NCI-H2107 (cell line): ENCODE measurements at regions not wholly inside any gene's neighbourhood (a gene's known extent, or its start where the extent isn't known, plus 50 kb on each side); places are given as distances from the start of the nearest gene placed in this dataset.

ENCODE experiments used
- DNase-seq: peaks from one replicate; lab custom pipeline; 2025; lab: John Stamatoyannopoulos, UW

DNA sequence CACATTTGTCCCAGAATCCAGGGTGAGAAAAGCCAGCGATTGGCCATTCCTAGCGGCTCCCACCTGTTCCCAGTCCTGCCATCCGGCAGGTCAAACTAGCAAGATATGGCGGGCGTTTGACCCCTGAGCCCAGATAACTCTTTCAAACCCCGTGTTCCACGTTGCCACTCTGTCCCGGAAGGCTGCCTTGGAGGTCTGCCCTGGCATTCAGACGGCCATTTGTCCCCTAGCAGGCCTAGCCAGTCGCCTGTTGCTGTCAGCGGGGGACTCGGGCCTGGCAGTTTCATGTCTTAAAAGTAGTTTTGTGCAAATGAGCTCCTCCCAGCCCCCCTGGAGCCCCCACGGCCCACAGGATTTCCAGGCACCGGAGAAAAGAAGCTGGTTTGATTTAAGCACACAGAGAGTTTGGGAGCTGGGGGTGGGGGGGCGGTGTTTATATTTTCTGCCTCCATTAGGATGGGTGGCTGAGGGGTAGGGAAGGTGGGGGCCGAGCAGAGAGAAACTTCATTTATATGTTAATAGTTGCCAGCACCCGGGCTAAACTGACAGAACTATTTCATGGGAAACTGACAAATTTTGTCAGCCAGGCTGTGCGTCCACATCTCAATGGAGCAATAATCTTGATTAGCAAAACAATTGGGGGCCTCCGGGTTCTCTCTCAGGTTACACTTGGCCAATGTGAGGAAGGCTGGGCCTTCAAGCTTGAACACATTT is 240.9 kb upstream of the SALL1 start:
- DNase-seq, result no peak

- no peak for DNase-seq
Observed at GRCh38 chr16:51390877-51391276, 239.8 kb upstream of the SALL1 start.

- no peak for DNase-seq
Observed at GRCh38 chr16:51389881-51390280, 238.8 kb upstream of the SALL1 start.

DNA sequence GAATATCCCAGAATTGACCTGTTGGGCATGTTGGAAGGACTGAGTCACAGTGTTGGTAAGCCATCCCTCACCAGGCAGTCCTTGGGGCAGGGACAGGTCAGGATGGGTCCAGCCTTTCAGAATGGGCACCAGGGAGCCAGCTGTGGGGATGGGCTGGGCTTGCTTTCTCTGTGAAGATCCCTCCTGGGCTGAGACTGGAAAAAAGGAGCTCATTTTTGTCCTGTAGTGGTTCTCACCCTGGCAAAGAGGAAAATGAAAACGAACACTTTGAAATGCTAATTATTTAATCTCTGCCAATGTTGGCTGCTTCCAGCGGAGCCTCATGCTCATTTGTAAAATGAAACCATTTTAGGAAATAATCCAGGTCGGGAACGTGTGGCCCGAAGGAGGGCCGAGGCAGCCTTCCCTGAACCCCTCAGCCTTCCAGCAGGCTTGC is 237.5 kb upstream of the SALL1 start:
- no peak for DNase-seq

DNA sequence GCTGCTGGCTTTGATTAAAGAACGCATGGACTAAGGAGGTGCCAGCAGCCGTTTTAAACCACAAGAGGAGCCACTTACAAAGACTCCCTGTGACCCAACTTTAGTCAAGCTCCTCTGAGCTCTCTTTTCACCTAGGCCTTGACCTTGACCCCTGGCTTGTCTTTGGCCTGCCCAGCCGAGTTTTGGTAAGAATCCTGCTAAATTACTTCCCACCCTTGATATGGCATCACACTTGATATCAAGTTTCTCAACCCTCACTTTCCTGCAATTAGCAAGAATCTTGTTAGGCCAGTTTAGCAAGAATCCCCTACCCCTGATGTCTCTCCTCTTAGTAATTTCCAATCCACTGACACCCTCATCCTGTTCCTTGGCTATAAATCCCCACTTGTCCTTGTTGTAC is 232.8 kb upstream of the SALL1 start:
- DNase-seq, result no peak

- no peak for DNase-seq
Observed at GRCh38 chr16:51382940-51383339, 231.9 kb upstream of the SALL1 start.

DNA sequence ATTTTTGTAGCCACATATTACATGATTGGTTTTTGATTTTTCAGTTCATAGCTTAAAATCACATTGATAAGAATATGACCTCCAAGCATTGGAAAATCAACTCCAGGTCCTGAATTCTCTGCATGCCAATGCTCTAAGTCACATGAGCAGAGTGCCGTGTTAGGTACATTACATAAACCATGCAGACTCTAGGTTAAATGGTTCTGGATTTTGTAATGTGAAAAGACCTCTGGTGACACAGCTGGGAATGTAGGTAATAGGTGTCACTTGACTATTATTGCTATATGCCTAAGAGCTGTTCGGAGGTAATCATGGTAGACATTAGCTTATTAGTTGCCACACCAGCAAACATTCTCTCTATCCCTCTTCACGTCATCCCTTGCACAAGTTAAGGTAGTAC is 231.1 kb upstream of the SALL1 start:
- no peak for DNase-seq

DNA sequence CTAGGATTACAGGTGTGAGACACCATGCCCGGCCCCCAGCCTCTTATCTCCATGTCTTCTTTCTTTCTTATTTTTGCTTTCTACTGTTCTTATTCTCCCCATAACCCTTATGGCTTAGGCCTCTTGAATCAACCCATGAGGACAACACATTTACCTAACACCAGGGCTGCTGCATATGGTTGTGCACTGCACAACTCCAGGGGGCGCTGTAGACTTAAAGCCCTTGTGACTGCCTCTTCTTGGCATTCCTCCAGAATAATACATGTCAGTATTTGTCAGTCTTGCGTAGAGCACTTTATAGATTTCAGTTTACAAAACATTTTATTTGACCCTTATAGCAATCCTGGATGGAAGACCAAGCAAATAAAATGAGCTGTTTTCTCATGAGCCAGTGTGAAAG is 225.0 kb upstream of the SALL1 start:
- no peak for DNase-seq

GRCh38 chr16:51374790-51375189 is 223.7 kb upstream of the SALL1 start:
- no peak for DNase-seq

GRCh38 chr16:51374346-51374745 is 223.3 kb upstream of the SALL1 start:
- no peak for DNase-seq

- DNase-seq, result no peak
Observed at GRCh38 chr16:51365715-51366114, 214.6 kb upstream of the SALL1 start.

- DNase-seq, result peak; percentile 51
Observed at GRCh38 chr16:51359141-51359955, 208.3 kb upstream of the SALL1 start.

DNA sequence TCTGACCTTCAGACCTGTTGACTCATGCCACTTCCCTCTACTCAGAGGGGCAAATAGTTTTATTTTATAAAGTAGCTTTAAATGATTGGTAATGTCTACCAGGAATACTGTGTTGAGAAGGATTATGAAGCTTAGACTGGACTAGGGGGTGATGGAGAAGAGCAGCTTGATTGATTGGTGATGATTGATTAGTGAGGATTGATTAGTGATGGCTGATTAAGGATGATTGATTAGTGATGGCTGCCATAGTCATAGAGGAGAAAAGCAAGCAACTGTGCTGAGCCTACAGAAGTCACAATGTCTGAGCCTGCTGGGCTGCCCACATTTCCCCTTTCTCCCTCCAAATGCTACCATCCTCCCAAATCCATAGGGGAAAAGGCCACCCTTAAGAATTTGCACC is 206.8 kb upstream of the SALL1 start:
- DNase-seq, result no peak

GRCh38 chr16:51355875-51356274 is 204.8 kb upstream of the SALL1 start:
- DNase-seq, result no peak

DNA sequence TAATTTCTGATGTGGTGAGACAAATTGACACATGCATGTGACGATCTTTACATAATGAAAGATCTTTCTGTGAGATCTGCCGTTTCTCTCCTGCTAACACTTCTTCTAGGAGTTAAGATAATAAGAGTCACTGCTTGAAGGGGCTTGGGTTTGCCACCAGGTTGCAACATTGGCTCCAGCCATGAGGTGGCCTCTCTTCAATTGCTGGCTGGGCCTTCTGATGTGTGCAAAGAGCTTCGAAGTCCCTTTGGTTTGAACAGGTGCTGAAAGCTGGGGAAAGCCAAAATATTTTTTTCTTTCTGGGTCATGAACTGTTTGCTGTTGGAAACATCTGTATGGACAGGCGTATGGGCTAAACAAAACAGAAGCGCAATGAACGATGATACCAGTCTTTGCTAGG is 204.1 kb upstream of the SALL1 start:
- DNase-seq, result no peak

DNA sequence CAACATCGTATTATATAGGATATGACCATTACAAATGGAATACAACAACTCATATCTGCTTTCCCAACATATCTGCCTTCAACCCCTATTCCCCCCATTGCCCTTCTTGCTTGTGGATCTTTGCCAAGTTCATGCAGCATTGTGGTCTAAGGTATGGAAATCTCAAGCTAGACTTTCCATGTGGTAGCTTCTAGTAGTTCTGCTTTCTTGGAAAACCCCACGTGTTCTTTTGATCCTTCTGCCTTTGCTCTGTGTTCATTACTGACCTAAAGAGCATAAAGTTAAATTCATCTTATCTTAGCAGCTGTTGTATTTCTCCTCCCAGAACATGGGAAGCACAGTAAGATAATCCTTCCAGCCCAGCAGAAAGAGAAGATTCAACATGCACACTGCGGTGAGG is 202.0 kb upstream of the SALL1 start:
- no peak for DNase-seq

- no peak for DNase-seq
Observed at GRCh38 chr16:51349626-51350025, 198.6 kb upstream of the SALL1 start.

- DNase-seq, result no peak
Observed at GRCh38 chr16:51343411-51343810, 192.3 kb upstream of the SALL1 start.

DNA sequence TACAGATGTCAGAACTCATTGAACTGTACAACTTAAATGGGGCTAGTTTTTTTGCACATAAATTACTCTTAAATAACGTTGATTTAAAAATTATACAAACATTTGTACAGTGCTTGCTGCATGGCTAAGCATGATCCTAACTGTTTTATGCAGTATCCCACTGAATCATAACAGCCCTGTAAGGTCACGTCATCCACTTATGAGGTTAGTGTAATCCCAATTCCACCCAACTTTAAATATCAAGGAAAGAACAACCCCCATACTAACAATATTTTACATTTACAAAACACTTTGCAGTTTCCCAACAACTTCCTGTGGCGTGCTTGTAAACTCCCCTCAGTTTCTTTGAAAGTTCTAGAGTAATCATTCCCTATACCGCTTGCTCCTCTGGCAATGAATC is 190.1 kb upstream of the SALL1 start:
- DNase-seq, result no peak

DNA sequence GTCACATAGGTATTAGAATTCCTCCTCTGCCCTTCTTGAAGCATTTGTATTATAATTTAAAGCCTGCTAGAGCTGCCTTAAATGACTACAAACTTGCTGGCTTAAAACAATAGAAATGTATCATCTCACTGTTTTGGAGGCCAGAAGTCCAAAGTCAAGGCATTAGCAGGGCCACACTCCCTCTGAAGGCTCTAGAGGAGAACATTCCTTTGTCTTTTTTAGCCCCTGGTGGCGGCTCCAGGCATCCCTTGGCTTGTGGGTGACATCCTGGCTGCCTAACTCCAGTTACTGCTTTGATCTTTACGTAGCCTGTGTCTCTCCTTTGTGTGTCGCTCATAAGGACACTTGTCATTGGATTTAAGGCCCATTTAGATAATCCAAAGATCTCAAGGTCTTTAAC is 186.6 kb upstream of the SALL1 start:
- DNase-seq, result no peak

- DNase-seq, result no peak
Observed at GRCh38 chr16:51328733-51329132, 177.7 kb upstream of the SALL1 start.

GRCh38 chr16:51327001-51327400 is 175.9 kb upstream of the SALL1 start:
- DNase-seq, result no peak

DNA sequence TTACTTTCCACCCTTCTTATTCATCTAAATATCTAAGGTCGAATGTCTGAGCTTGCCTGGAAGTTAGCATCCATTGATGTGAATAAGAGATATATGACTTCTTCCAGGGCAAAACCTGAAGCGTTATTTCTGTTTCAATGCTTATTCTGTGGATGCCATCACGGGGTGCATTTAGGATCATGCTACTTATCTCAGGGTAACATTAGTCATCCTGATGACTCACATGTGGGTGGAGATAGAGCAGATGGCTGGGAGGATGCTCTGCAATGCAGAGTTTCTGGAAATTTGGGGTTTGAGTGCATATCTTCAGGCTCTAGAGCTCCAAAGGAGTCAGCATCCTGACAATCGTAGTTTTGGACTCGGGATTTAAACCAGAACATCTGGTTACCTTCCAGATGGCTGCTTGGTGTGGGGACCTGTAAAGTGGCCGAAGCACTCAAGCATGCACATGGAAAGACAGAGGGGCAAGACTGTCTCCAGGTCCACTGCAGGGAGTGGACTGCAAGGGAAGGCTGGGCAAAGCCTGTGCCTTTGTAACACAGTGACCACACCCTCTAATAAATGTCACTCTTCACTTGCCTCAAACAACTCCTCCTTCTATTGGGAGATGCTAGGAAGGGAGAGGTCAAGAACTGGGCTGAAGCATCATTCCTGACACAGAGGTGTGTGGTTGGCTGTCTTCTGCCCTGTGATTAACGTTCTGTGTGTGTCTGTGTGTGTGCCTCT is 175.2 kb upstream of the SALL1 start:
- DNase-seq, result no peak
